ENCODE measurements at regions not wholly inside any gene's neighbourhood (a gene's known extent, or its start where the extent isn't known, plus 50 kb on each side); places are given as distances from the start of the nearest gene placed in this dataset.

DNA sequence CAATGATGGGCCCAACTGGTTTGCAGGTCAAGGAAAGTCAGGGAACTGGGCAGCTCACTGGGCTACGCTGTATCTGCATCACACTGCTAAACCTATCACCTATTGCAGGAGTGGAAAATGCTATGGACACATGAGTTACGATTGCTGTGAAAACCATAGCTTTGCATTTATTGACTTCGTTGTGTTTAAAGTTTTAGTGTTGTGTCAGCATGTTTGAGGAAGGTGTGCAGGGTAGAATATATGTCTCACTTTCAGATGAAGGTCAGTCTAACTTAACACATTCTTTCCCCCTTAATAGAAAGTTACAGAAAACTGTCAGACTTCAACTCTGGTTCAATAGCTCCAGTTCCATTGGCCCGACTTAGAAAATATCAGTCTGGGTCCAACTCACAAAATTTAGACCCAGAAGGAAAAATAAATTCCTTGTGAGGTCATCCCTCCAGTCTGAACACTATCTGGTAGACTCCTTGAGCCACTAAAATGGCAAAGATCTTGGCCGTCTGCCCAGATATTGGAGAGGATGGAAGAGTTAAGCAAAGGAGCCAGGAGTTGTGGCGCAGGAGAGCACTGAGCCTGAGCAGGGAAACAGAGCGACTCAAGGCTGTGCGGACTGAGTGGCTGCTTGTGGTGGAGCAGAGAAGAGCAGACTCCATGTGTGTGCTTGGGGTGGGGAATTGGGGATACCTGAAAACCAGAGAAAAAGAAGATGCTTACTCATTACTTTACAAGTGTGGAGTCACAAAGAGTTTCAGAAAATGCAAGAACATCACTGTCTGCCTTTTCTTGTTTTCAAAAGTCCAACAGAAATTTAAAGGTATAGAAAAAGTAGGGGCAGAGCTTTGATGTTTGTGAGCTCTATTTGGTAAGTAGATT, 518.5 kb downstream of the FGF9 start:
- H3K9ac ChIP-seq (ENCODE audit: low read length) = no peak overlapping the region
- H3K9me3 ChIP-seq (ENCODE audit: control insufficient read depth, low read depth, low read length) = no peaks in the 10 kb centered on the region
- no peak overlapping the region for H3K4me3 ChIP-seq (ENCODE audit: low read length)
- H3K27me3 ChIP-seq (ENCODE audit: control insufficient read depth, insufficient read depth, low read length) = no peaks in the 10 kb centered on the region
- H3K36me3 ChIP-seq (ENCODE audit: control insufficient read depth, low read depth, low read length) = no peaks in the 10 kb centered on the region
- no peaks in the 10 kb centered on the region for H3K4me1 ChIP-seq (ENCODE audit: control insufficient read depth, low read depth, low read length)
- H3K27ac ChIP-seq (ENCODE audit: low read length) = no peak overlapping the region

DNA sequence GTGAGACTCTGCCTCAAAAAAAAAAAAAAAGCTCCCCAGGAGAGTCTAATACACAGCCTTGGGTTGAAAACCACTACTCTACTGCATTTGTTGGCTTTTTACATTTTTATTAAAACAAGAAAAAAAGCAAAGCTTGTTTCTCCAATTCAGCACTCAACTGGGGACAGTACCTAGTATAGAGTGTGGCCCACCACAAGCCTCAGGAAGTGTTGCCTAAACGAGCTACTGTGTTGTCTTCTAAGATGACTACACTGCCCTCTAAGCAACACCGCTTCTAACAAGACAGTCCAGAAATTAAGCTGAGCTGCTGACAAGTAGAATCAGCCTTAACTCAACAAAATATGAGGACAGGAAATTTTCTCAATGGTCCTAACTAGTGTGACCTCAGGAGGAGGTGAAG, 522.2 kb downstream of the FGF9 start:
- H3K27ac ChIP-seq (ENCODE audit: low read length) = no peak overlapping the region
- no peaks in the 10 kb centered on the region for H3K27me3 ChIP-seq (ENCODE audit: control insufficient read depth, insufficient read depth, low read length)
- H3K4me3 ChIP-seq (ENCODE audit: low read length) = no peak overlapping the region
- H3K36me3 ChIP-seq (ENCODE audit: control insufficient read depth, low read depth, low read length) = no peaks in the 10 kb centered on the region
- H3K4me1 ChIP-seq (ENCODE audit: control insufficient read depth, low read depth, low read length) = no peaks in the 10 kb centered on the region
- H3K9me3 ChIP-seq (ENCODE audit: control insufficient read depth, low read depth, low read length) = no peaks in the 10 kb centered on the region
- H3K9ac ChIP-seq (ENCODE audit: low read length) = no peak overlapping the region

DNA sequence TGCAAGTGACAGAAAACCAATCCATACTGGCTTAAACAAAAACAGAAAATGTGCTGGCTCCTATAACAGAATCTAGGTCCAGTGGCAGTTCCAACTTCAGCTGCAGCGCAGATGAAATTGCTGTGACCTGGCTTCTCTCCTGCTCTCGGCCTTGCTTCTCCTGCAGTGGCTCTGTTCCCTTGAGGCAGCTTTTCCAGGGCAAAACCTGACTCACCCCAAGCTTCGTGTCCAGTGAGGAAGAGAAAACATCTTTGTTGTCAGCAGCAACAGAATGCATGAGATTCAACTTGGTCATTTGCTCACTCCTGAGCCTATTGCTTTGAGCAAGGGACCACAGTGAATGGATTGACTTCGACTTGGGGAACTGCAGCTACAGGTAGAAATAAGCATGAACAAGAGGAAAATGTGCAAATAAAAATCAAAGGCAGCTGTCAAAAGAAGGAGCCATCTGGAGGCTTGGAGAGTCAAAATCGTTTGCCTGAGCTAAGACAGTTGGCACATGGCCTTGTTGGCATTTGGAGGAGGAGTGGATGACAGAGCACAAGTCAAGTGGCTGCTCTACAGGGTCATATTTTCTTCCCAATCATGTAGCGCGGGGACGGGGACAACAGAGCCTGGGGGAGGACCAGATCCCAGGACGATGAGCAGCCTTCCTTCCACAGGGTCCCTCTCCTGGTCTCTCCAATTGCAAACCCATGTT, 523.4 kb downstream of the FGF9 start:
- H3K36me3 ChIP-seq (ENCODE audit: control insufficient read depth, low read depth, low read length) = no peaks in the 10 kb centered on the region
- H3K27me3 ChIP-seq (ENCODE audit: control insufficient read depth, insufficient read depth, low read length) = no peaks in the 10 kb centered on the region
- no peak overlapping the region for H3K4me3 ChIP-seq (ENCODE audit: low read length)
- H3K9ac ChIP-seq (ENCODE audit: low read length) = no peak overlapping the region
- peaks cover 7% of the 10 kb centered on the region for H3K4me1 ChIP-seq (ENCODE audit: control insufficient read depth, low read depth, low read length)
- no peak overlapping the region for H3K27ac ChIP-seq (ENCODE audit: low read length)
- H3K9me3 ChIP-seq (ENCODE audit: control insufficient read depth, low read depth, low read length) = no peaks in the 10 kb centered on the region

DNA sequence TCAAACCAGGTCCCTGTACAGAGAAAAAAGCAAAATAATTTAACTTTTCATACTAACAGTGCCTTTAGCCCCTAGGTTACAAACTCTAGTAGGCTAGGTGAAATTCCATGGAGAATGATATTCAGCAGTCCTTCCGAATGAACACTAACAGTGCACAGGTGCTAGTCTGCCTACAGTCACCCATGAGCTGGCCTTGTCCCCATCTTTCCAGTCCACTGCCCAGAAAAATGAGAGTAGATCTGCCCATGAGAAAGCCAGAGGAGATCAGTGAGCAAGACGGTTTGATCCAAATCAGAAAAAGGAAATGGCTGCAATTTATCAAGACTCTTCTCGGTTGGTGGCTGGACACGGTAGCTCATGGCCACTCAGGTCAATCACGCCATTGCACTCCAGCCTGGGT, 524.9 kb downstream of the FGF9 start:
- Histone ChIP-seq H3K4me3 (ENCODE audit: low read length) (no peak overlapping the region), H3K9me3 (ENCODE audit: control insufficient read depth, low read depth, low read length) (no peaks in the 10 kb centered on the region), H3K27me3 (ENCODE audit: control insufficient read depth, insufficient read depth, low read length) (no peaks in the 10 kb centered on the region), H3K27ac (ENCODE audit: low read length) (no peak overlapping the region), H3K36me3 (ENCODE audit: control insufficient read depth, low read depth, low read length) (no peaks in the 10 kb centered on the region), H3K9ac (ENCODE audit: low read length) (no peak overlapping the region), H3K4me1 (ENCODE audit: control insufficient read depth, low read depth, low read length) (peaks cover 7% of the 10 kb centered on the region)

DNA sequence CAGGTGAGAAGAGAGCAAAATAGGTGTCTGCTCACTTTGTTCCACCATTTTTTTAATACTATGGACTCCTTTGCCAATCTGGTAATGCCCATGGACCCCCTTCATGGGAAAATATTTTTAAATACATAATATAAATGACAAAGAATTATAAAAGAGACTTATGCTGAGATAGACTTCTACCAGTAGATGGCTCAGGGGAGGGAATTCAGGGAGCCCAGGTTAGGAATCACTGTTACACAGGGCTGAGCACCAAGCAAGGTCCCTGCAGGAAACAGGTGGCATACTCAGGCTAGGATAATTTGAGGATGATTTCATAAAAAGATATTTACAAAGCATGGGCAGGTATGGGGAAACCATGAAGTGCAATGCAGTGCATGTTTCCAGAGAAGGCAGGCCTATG, 525.9 kb downstream of the FGF9 start:
- no peaks in the 10 kb centered on the region for H3K9me3 ChIP-seq (ENCODE audit: control insufficient read depth, low read depth, low read length)
- peaks cover 7% of the 10 kb centered on the region for H3K4me1 ChIP-seq (ENCODE audit: control insufficient read depth, low read depth, low read length)
- H3K4me3 ChIP-seq (ENCODE audit: low read length) = no peak overlapping the region
- H3K9ac ChIP-seq (ENCODE audit: low read length) = no peak overlapping the region
- H3K36me3 ChIP-seq (ENCODE audit: control insufficient read depth, low read depth, low read length) = no peaks in the 10 kb centered on the region
- no peak overlapping the region for H3K27ac ChIP-seq (ENCODE audit: low read length)
- H3K27me3 ChIP-seq (ENCODE audit: control insufficient read depth, insufficient read depth, low read length) = no peaks in the 10 kb centered on the region

DNA sequence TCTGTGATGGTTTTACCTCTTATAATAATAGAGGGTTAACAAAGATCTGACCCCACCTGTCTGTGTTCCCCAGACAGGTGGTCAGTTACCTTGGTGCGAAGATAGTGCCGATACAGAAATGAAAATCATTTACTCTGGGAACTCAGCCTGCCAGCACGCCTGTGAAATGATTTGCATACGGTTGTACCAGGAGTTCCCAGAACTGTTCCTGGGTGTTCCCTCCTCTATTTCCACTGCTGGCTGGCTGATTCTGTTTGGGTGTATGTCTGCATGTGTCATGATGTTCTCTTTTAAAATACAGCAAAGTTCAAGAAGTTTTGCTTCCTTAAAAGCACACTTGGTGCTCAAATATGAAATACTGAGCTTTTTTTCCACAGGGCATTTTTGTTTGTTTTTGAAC, 527.1 kb downstream of the FGF9 start:
- H3K36me3 ChIP-seq (ENCODE audit: control insufficient read depth, low read depth, low read length) = no peaks in the 10 kb centered on the region
- H3K4me3 ChIP-seq (ENCODE audit: low read length) = no peak overlapping the region
- no peak overlapping the region for H3K9ac ChIP-seq (ENCODE audit: low read length)
- no peak overlapping the region for H3K27ac ChIP-seq (ENCODE audit: low read length)
- peaks cover 7% of the 10 kb centered on the region for H3K4me1 ChIP-seq (ENCODE audit: control insufficient read depth, low read depth, low read length)
- no peaks in the 10 kb centered on the region for H3K9me3 ChIP-seq (ENCODE audit: control insufficient read depth, low read depth, low read length)
- H3K27me3 ChIP-seq (ENCODE audit: control insufficient read depth, insufficient read depth, low read length) = no peaks in the 10 kb centered on the region

DNA sequence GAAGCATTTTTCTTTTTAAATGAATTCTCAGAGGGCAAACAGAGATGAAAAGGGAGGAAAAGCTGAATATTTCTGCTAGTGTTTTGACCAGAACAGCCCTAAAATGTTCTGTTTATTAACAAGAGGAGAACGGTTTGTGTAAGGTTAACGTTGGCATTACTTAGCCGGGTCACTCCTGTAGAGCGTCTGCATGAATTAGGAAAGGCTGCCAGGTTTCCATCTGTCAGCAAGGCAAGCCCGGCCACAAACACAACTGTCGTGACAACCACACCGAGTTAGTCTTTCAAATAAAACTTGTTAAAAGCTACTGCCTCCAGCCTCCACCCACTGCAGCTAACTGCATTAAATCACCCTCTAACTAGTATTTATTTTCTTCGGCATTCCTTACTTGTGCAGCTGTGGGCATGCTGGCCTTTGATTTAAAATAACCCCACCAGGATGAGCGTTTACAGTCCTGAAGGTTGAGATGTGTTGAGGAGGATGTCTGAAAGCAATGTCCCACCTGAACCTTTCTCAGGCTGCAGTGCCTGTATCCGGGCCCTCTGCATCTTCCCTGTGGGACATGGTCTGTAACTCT, 527.9 kb downstream of the FGF9 start:
- H3K36me3 ChIP-seq (ENCODE audit: control insufficient read depth, low read depth, low read length) = no peaks in the 10 kb centered on the region
- H3K27me3 ChIP-seq (ENCODE audit: control insufficient read depth, insufficient read depth, low read length) = no peaks in the 10 kb centered on the region
- no peak overlapping the region for H3K9ac ChIP-seq (ENCODE audit: low read length)
- H3K9me3 ChIP-seq (ENCODE audit: control insufficient read depth, low read depth, low read length) = no peaks in the 10 kb centered on the region
- no peak overlapping the region for H3K27ac ChIP-seq (ENCODE audit: low read length)
- H3K4me3 ChIP-seq (ENCODE audit: low read length) = no peak overlapping the region
- peaks cover 7% of the 10 kb centered on the region for H3K4me1 ChIP-seq (ENCODE audit: control insufficient read depth, low read depth, low read length)

DNA sequence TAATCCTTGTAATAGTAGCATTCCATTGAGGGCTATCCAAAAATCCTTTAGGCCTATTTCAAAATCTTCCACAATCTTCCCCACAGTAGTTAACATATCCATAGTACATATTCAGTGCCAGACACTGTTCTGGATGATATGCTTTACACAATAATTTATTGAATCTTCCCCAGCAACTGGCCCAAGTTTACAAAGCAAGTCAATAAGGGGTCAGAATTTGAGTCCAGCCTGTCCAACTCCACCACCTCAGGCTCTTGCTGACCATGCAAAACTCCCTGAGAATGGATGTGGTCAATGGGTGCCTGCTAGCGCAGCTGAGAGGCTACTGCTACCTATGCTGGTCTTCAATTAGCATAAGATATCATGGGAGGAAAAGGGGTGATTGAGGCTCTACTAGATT, 529.6 kb downstream of the FGF9 start:
- Histone ChIP-seq H3K9ac (ENCODE audit: low read length) (no peak overlapping the region), H3K27ac (ENCODE audit: low read length) (no peak overlapping the region), H3K36me3 (ENCODE audit: control insufficient read depth, low read depth, low read length) (no peaks in the 10 kb centered on the region), H3K27me3 (ENCODE audit: control insufficient read depth, insufficient read depth, low read length) (no peaks in the 10 kb centered on the region), H3K9me3 (ENCODE audit: control insufficient read depth, low read depth, low read length) (no peaks in the 10 kb centered on the region), H3K4me3 (ENCODE audit: low read length) (no peak overlapping the region), H3K4me1 (ENCODE audit: control insufficient read depth, low read depth, low read length) (peaks cover 7% of the 10 kb centered on the region)

DNA sequence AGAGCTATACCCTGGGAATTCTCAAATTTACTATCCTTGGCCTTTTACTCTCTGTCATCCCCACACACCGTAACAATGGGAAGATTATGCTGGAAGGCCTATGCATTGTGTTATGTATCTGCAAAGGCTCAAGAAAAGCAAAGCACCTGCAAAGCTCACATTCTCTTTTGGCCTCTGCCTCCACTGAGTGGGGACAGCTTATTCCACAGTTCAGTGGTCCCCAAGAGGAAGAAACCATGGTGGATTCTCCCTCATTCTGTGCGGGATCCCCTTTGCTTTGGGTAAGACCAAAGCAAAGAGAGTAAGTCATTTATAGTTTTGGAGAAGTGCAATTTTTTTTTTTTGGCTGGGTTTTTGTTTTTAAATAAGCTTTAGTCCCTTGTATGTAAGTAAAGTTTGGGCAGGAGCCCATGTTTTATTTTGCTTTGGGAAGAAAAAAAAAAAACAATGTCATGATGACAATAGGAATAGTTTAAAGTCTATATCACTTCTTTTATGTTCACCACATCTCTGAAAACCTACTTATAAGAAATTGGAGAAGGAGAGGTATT, 530.6 kb downstream of the FGF9 start:
- H3K27me3 ChIP-seq (ENCODE audit: control insufficient read depth, insufficient read depth, low read length) = no peaks in the 10 kb centered on the region
- H3K9me3 ChIP-seq (ENCODE audit: control insufficient read depth, low read depth, low read length) = no peaks in the 10 kb centered on the region
- H3K36me3 ChIP-seq (ENCODE audit: control insufficient read depth, low read depth, low read length) = no peaks in the 10 kb centered on the region
- no peak overlapping the region for H3K27ac ChIP-seq (ENCODE audit: low read length)
- peaks cover 7% of the 10 kb centered on the region for H3K4me1 ChIP-seq (ENCODE audit: control insufficient read depth, low read depth, low read length)
- no peak overlapping the region for H3K9ac ChIP-seq (ENCODE audit: low read length)
- H3K4me3 ChIP-seq (ENCODE audit: low read length) = no peak overlapping the region

DNA sequence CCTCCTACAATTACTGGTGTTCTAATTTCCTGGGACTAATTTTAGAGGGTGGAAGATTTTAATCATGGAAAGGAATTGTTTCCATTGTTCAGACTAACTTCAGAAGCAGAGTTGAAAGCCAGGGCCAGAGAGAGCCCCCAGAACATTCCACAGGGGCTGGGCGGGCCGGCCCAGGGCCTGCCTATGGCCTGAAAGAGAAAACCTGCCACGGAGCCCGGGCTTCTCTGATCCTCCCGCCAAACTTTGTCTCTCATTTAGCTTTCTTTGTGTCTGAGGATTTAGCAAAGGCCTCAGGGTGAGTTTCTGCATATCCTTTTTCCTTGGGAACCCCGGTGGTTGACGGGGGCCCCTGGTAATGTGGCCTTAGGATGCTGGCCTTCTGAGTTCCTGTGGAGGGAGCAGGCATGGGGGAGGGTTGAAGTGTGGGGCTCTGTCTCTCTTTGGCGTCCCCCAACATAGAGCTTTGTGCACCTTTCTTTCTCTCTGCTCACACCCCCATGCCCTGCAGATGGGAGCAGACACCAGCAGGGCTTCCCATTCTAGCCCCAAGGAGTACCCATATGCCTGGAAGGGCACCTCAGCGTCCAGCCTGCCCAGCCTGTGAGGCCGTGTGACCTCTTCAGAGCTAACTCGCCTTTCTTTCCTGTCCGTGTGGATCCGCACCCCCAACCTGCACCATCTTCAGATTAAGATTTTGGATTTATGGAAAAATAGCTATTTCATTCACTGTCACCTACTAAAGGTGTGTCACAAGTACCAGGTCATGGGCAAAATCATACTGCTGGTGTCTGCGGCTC, 539.5 kb downstream of the FGF9 start:
- no peak overlapping the region for H3K4me3 ChIP-seq (ENCODE audit: low read length)
- no peaks in the 10 kb centered on the region for H3K9me3 ChIP-seq (ENCODE audit: control insufficient read depth, low read depth, low read length)
- no peak overlapping the region for H3K27ac ChIP-seq (ENCODE audit: low read length)
- peaks cover 4% of the 10 kb centered on the region for H3K4me1 ChIP-seq (ENCODE audit: control insufficient read depth, low read depth, low read length)
- H3K9ac ChIP-seq (ENCODE audit: low read length) = no peak overlapping the region
- no peaks in the 10 kb centered on the region for H3K27me3 ChIP-seq (ENCODE audit: control insufficient read depth, insufficient read depth, low read length)
- no peaks in the 10 kb centered on the region for H3K36me3 ChIP-seq (ENCODE audit: control insufficient read depth, low read depth, low read length)

DNA sequence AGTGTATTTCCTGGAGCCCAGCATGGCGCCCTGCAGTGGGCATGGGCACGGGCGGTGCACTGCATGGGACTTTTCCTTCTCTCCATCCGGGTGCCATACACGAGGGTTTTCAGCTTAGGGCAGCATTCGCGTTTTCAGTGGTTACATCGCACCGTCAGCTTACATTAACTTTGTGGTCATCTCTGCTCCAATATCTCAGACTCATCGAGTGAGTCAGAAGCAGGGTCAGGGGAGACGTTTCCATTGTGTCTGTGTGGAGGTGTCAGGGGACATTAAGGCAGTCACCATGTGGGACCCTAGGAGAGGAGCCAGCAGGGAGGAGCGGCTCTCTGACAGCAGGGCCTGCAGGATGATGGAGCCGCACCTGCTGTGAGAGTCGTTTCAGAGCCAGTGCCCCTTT, 541.0 kb downstream of the FGF9 start:
- Histone ChIP-seq H3K4me1 (ENCODE audit: control insufficient read depth, low read depth, low read length) (peaks cover 4% of the 10 kb centered on the region), H3K27ac (ENCODE audit: low read length) (no peak overlapping the region), H3K4me3 (ENCODE audit: low read length) (no peak overlapping the region), H3K9ac (ENCODE audit: low read length) (no peak overlapping the region), H3K36me3 (ENCODE audit: control insufficient read depth, low read depth, low read length) (no peaks in the 10 kb centered on the region), H3K9me3 (ENCODE audit: control insufficient read depth, low read depth, low read length) (no peaks in the 10 kb centered on the region), H3K27me3 (ENCODE audit: control insufficient read depth, insufficient read depth, low read length) (no peaks in the 10 kb centered on the region)
